ENCODE measurements at regions not wholly inside any gene's neighbourhood (a gene's known extent, or its start where the extent isn't known, plus 50 kb on each side); places are given as distances from the start of the nearest gene placed in this dataset.
A peak's percentile ranks its signal among the peaks of the same experiment; 100 is the strongest.

- no peaks in the 10 kb centered on the region for H3K9me3 ChIP-seq (replicated peaks; ENCODE audit: control insufficient read depth, insufficient read depth, low read length)
- FAIRE-seq (peak; percentile 37), DNase-seq (ENCODE audit: low read depth, low spot score) (no peak)
- ChIA-PET CTCF (interaction anchor here (1.4 kb wide), 2 partner anchors 17 to 147 kb away, joined by 4 to 6 read pairs; no protein-coding TSS in a partner anchor), POLR2A (no interaction called here)
- TF ChIP-seq JUN (IDR thresholded peaks at IDR 0.05; ENCODE audit: borderline replicate concordance, insufficient read depth, insufficient read length, low read depth) (no peak), POLR2AphosphoS5 (IDR thresholded peaks at IDR 0.05; ENCODE audit: insufficient read depth, low read depth, low read length) (no peak), MYC (IDR thresholded peaks at IDR 0.05; ENCODE audit: low read depth, low read length) (no peak), FOS (IDR thresholded peaks at IDR 0.05; ENCODE audit: borderline replicate concordance, insufficient read depth, low read length) (no peak), EZH2 (IDR thresholded peaks at IDR 0.05; ENCODE audit: borderline replicate concordance, low read depth, low read length, severe bottlenecking) (no peak), POLR2A (IDR thresholded peaks at IDR 0.05; ENCODE audit: low read depth, low read length) (no peak), GATA2 (IDR thresholded peaks at IDR 0.05; ENCODE audit: insufficient read depth, insufficient read length, low read depth, low read length) (no peak)
- TF ChIP-seq, protein P1, sequence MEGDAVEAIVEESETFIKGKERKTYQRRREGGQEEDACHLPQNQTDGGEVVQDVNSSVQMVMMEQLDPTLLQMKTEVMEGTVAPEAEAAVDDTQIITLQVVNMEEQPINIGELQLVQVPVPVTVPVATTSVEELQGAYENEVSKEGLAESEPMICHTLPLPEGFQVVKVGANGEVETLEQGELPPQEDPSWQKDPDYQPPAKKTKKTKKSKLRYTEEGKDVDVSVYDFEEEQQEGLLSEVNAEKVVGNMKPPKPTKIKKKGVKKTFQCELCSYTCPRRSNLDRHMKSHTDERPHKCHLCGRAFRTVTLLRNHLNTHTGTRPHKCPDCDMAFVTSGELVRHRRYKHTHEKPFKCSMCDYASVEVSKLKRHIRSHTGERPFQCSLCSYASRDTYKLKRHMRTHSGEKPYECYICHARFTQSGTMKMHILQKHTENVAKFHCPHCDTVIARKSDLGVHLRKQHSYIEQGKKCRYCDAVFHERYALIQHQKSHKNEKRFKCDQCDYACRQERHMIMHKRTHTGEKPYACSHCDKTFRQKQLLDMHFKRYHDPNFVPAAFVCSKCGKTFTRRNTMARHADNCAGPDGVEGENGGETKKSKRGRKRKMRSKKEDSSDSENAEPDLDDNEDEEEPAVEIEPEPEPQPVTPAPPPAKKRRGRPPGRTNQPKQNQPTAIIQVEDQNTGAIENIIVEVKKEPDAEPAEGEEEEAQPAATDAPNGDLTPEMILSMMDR (IDR thresholded peaks at IDR 0.05; ENCODE audit: extremely low read depth in 1 of 2, insufficient read depth in 1 of 2, low read depth in 1 of 2, low read length in 2 of 2) = no peak
- TF ChIP-seq, protein P2, sequence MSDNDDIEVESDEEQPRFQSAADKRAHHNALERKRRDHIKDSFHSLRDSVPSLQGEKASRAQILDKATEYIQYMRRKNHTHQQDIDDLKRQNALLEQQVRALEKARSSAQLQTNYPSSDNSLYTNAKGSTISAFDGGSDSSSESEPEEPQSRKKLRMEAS (IDR thresholded peaks at IDR 0.05; ENCODE audit: insufficient read depth, insufficient read length) = no peak
- H4K20me1 ChIP-seq (replicated peaks; ENCODE audit: control insufficient read depth, extremely low read depth, insufficient read depth, low read length) = no peaks in the 10 kb centered on the region
- no peak overlapping the region for H3K27ac ChIP-seq (ENCODE audit: insufficient read depth, low read depth, low read length)
- H3K4me3 ChIP-seq (replicated peaks in 1 of 3; ENCODE audit: insufficient read depth in 1 of 3, low read depth in 1 of 3, low read length in 3 of 3) = no peak overlapping the region
- H3K4me2 ChIP-seq (ENCODE audit: insufficient read depth, low read length) = no peak overlapping the region
- no peaks in the 10 kb centered on the region for H3K9me1 ChIP-seq (replicated peaks; ENCODE audit: control insufficient read depth, extremely low read depth, insufficient read depth, low read length)
- intact Hi-C loops (cut with micrococcal nuclease) (loop anchor here (1.0 to 5.0 kb wide), 2 partner anchors 128 to 146 kb away; no protein-coding TSS in a partner anchor), dilution Hi-C loops (cut with MboI; ENCODE audit: extremely low pct_ligation_motif_present, low sequenced_read_pairs) (no loop called here)
- no peaks in the 10 kb centered on the region for H3K4me1 ChIP-seq (ENCODE audit: control insufficient read depth, extremely low read depth, insufficient read depth, low read length)
- H3K9ac ChIP-seq (replicated peaks; ENCODE audit: extremely low read depth, insufficient read depth, low read length) = no peak overlapping the region
- H3K79me2 ChIP-seq (ENCODE audit: control insufficient read depth, insufficient read depth, low read length) = no peaks in the 10 kb centered on the region
- H2AFZ ChIP-seq (ENCODE audit: low read depth, low read length) = no peak overlapping the region
- BruUV-seq (replicated peaks) = no TSS peak
- no peaks in the 10 kb centered on the region for H3K27me3 ChIP-seq (ENCODE audit: control insufficient read depth in 2 of 2, insufficient read depth in 2 of 2, low read length in 2 of 2)
- no peaks in the 10 kb centered on the region for H3K36me3 ChIP-seq (ENCODE audit: control insufficient read depth in 2 of 2, extremely low read depth in 1 of 2, insufficient read depth in 2 of 2, low read length in 2 of 2)
Observed at GRCh38 chr3:71858503-71859122, 73.7 kb upstream of the PROK2 start.

Measured in endothelial cell of umbilical vein (primary cell).